Activated naive CD4-positive, alpha-beta T cell treated with anti-CD3 and anti-CD28 coated beads, Interleukin-2, amount 10 ng/mL, durations not matched to agents 7 days and 5 days (primary cell): ENCODE measurements at regions not wholly inside any gene's neighbourhood (a gene's known extent, or its start where the extent isn't known, plus 50 kb on each side); places are given as distances from the start of the nearest gene placed in this dataset.

Experiments
- CTCF ChIA-PET: fragments of 350-600 bp; sonication (Branson Sonifier 250); formaldehyde crosslinking; loops from one replicate; lab custom pipeline; 2021; ENCODE audit warnings: antibody characterized with exemption; lab: Charles Lee
- DNase-seq: peaks from one replicate; pipeline ENCODE4 v3.0.0-alpha.2; 2020
- H3K27ac Mint-ChIP-seq: one replicate; pipeline ENCODE4 v1.8.0; 2021; ENCODE audit warnings: mild to moderate bottlenecking, moderate library complexity, mixed read lengths
- H3K27me3 Mint-ChIP-seq: one replicate; pipeline ENCODE4 v1.8.0; 2021; ENCODE audit warnings: mild to moderate bottlenecking, mixed read lengths
- H3K36me3 Mint-ChIP-seq: one replicate; pipeline ENCODE4 v1.8.0; 2021; ENCODE audit warnings: mixed read lengths
- H3K4me1 Mint-ChIP-seq: one replicate; pipeline ENCODE4 v1.8.0; 2021; ENCODE audit warnings: mixed read lengths
- H3K4me3 Mint-ChIP-seq: one replicate; pipeline ENCODE4 v1.8.0; 2021; ENCODE audit warnings: mild to moderate bottlenecking, moderate library complexity, mixed read lengths
- H3K9me3 Mint-ChIP-seq: one replicate; pipeline ENCODE4 v1.8.0; 2021; ENCODE audit warnings: mixed read lengths

DNA sequence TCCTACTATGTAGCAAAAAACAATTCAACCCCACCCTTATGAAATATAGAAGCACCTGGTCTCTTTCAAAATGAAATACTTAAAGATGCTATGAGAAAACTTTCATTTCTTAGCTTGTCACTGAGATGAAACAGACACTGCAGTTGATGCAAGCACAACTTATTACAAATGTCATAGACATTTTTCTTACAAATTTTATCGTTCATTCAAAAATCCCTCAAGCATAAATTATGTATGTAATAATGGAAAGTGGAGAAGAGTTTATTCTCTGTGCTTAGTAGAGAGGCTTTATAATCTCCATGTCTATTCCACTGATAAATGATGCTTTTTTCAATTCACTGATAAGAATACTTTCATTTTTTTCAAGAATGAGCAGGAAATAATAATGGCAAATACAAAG, 1943.9 kb upstream of the IGFBP7 start:
- no peak overlapping the region for H3K27ac Mint-ChIP-seq
- peaks cover 8% of the 10 kb centered on the region for H3K9me3 Mint-ChIP-seq
- H3K4me3 Mint-ChIP-seq, result no peak overlapping the region
- H3K36me3 Mint-ChIP-seq, result no peaks in the 10 kb centered on the region
- no peaks in the 10 kb centered on the region for H3K4me1 Mint-ChIP-seq
- H3K27me3 Mint-ChIP-seq, result no peaks in the 10 kb centered on the region
- CTCF ChIA-PET, result no interaction called here
- no peak for DNase-seq

- H3K4me3 Mint-ChIP-seq, result no peak overlapping the region
- CTCF ChIA-PET, result no interaction called here
- no peaks in the 10 kb centered on the region for H3K27me3 Mint-ChIP-seq
Measured at GRCh38 chr4:59057804-59058203, 1947.6 kb upstream of the IGFBP7 start.

GRCh38 chr4:59058543-59058942, 1948.4 kb upstream of the IGFBP7 start:
- Mint-ChIP-seq H3K36me3 (no peaks in the 10 kb centered on the region), H3K27ac (no peak overlapping the region), H3K27me3 (no peaks in the 10 kb centered on the region), H3K4me1 (no peaks in the 10 kb centered on the region), H3K9me3 (peaks cover 5% of the 10 kb centered on the region), H3K4me3 (no peak overlapping the region)
- CTCF ChIA-PET, result no interaction called here
- DNase-seq, result no peak

More at GRCh38 chr4:59057804-59058203, 1947.6 kb upstream of the IGFBP7 start:
- DNase-seq, result no peak
- Mint-ChIP-seq H3K36me3 (no peaks in the 10 kb centered on the region), H3K27ac (no peak overlapping the region), H3K9me3 (peaks cover 4% of the 10 kb centered on the region), H3K4me1 (no peaks in the 10 kb centered on the region)

- Mint-ChIP-seq H3K9me3 (peaks cover 9% of the 10 kb centered on the region), H3K27ac (no peak overlapping the region), H3K4me1 (no peaks in the 10 kb centered on the region), H3K4me3 (no peak overlapping the region), H3K27me3 (no peaks in the 10 kb centered on the region), H3K36me3 (no peaks in the 10 kb centered on the region)
- CTCF ChIA-PET, result no interaction called here
- no peak for DNase-seq
Measured at GRCh38 chr4:59060002-59060846, 1950.0 kb upstream of the IGFBP7 start.

- H3K9me3 Mint-ChIP-seq, result peaks cover 13% of the 10 kb centered on the region
- H3K4me1 Mint-ChIP-seq, result no peaks in the 10 kb centered on the region
- CTCF ChIA-PET, result no interaction called here
- H3K36me3 Mint-ChIP-seq, result no peaks in the 10 kb centered on the region
- no peak overlapping the region for H3K4me3 Mint-ChIP-seq
- no peak overlapping the region for H3K27ac Mint-ChIP-seq
- no peaks in the 10 kb centered on the region for H3K27me3 Mint-ChIP-seq
- no peak for DNase-seq
Measured at GRCh38 chr4:59060895-59061294, 1950.7 kb upstream of the IGFBP7 start.

DNA sequence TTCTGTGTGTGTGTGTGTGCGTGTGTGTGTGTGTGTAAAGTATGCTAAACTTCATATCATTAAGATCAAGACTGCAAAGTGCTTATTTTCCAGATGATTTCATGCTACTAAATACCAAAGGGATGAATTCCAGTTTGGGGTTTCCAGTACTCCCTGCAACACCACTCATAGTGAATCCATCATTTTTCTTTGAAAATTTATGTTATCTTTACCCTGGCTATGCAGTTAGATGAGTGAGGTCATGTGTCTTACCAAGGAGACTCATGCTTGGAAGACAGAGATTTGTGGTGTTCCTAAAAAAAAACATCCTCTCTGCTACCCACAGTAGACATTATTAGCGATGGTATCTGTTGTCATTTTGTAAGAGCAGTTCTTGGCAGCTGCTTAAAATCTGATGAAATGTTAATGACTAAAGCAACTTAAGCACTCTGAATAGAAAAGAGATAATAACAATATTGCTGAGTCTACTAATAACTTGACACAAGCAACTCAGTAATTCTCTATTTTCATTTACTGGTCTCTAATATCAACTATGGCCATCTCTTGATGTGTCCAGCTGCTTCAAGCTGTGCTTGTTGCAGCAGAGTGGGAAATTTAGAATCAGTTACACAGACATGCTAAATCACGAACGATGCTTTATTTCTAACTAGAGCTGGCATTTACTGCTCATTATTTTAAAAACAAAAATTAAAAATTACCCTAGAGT, 1953.0 kb upstream of the IGFBP7 start:
- DNase-seq, result no peak
- H3K27me3 Mint-ChIP-seq, result no peaks in the 10 kb centered on the region
- no peak overlapping the region for H3K27ac Mint-ChIP-seq
- peaks cover 16% of the 10 kb centered on the region for H3K9me3 Mint-ChIP-seq
- H3K4me1 Mint-ChIP-seq, result no peaks in the 10 kb centered on the region
- CTCF ChIA-PET, result no interaction called here
- no peaks in the 10 kb centered on the region for H3K36me3 Mint-ChIP-seq
- no peak overlapping the region for H3K4me3 Mint-ChIP-seq

DNA sequence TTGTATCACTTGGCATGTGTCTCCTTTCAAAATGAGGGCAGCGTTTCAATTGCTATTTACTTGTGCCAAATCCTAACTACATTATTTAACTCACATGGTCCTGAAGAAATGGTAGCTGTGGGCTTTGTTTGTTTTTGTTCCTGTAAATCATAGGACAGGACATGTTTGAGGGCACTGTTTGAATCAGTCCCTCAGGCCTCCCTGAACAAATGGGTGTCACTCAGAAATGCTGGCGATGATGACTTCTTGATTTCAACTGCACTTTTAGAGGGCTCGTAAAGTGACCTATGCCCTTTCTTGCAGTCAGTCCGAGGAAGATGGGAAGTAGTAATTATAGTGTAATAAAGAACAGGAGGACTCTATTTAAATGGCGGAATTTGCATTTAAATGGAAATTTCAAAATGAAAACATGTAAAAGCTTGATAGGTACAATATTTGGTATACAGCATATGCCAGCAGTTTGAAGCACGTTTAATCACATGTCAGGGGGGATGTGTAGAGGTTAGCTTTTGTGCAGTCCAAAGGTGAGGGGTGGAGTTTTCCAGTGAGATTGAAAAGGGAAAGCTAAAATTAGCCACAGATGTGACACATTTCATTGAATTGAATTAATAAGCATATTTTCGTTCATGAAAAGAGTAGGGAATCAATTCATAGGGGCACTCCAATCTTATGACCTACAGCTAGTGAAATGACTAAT, 1958.7 kb upstream of the IGFBP7 start:
- Mint-ChIP-seq H3K27ac (no peak overlapping the region), H3K4me3 (no peak overlapping the region), H3K27me3 (no peaks in the 10 kb centered on the region), H3K36me3 (no peaks in the 10 kb centered on the region), H3K4me1 (no peaks in the 10 kb centered on the region), H3K9me3 (peaks cover 8% of the 10 kb centered on the region)
- no peak for DNase-seq
- CTCF ChIA-PET, result no interaction called here

GRCh38 chr4:59086410-59086809, 1976.2 kb upstream of the IGFBP7 start:
- DNase-seq, result no peak
- Mint-ChIP-seq H3K4me3 (no peak overlapping the region), H3K4me1 (no peaks in the 10 kb centered on the region), H3K27ac (no peak overlapping the region), H3K9me3 (no peaks in the 10 kb centered on the region), H3K27me3 (no peaks in the 10 kb centered on the region), H3K36me3 (no peaks in the 10 kb centered on the region)
- CTCF ChIA-PET, result no interaction called here

GRCh38 chr4:59091146-59092142, 1981.3 kb upstream of the IGFBP7 start:
- Mint-ChIP-seq H3K4me1 (no peaks in the 10 kb centered on the region), H3K36me3 (no peaks in the 10 kb centered on the region), H3K9me3 (peaks cover 2% of the 10 kb centered on the region), H3K27ac (no peak overlapping the region), H3K4me3 (no peak overlapping the region), H3K27me3 (no peaks in the 10 kb centered on the region)
- CTCF ChIA-PET, result no interaction called here
- no peak for DNase-seq

GRCh38 chr4:59094505-59094904, 1984.3 kb upstream of the IGFBP7 start:
- CTCF ChIA-PET, result no interaction called here
- no peak overlapping the region for H3K27ac Mint-ChIP-seq
- H3K27me3 Mint-ChIP-seq, result no peaks in the 10 kb centered on the region
- H3K9me3 Mint-ChIP-seq, result peaks cover 2% of the 10 kb centered on the region
- H3K4me1 Mint-ChIP-seq, result no peaks in the 10 kb centered on the region
- H3K4me3 Mint-ChIP-seq, result no peak overlapping the region
- DNase-seq, result no peak
- no peaks in the 10 kb centered on the region for H3K36me3 Mint-ChIP-seq

DNA sequence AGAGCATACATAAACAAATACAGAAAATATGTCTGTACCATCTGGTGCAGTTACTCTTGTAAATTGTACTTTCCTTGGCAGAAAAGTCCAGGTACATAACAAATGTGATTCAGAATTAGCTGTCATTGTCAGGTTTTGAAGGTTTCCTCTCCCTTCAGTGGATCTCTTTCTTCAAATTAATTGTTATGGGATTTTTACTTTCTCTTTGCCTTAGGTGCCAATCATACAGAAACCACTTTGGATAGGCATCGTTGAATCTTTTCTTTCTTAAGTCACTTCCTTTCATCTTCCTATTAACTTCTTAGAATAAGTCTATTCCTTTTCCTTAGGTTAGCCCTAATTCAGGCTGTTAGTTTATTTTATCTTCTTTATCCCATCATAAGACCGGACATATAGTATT, 1992.1 kb upstream of the IGFBP7 start:
- Mint-ChIP-seq H3K27me3 (no peaks in the 10 kb centered on the region), H3K27ac (no peak overlapping the region), H3K36me3 (no peaks in the 10 kb centered on the region), H3K4me1 (no peaks in the 10 kb centered on the region), H3K4me3 (no peak overlapping the region), H3K9me3 (peaks cover 2% of the 10 kb centered on the region)
- DNase-seq, result no peak
- CTCF ChIA-PET, result no interaction called here

GRCh38 chr4:59120287-59120814, 2010.2 kb upstream of the IGFBP7 start:
- H3K36me3 Mint-ChIP-seq, result no peaks in the 10 kb centered on the region
- no peak overlapping the region for H3K4me3 Mint-ChIP-seq
- H3K27ac Mint-ChIP-seq, result no peak overlapping the region
- H3K4me1 Mint-ChIP-seq, result no peaks in the 10 kb centered on the region
- H3K9me3 Mint-ChIP-seq, result no peaks in the 10 kb centered on the region
- no peak for DNase-seq
- no peaks in the 10 kb centered on the region for H3K27me3 Mint-ChIP-seq
- CTCF ChIA-PET, result no interaction called here

- Mint-ChIP-seq H3K4me1 (no peaks in the 10 kb centered on the region), H3K4me3 (no peak overlapping the region), H3K9me3 (peaks cover 4% of the 10 kb centered on the region), H3K27me3 (no peaks in the 10 kb centered on the region), H3K36me3 (no peaks in the 10 kb centered on the region), H3K27ac (no peak overlapping the region)
- CTCF ChIA-PET, result no interaction called here
- DNase-seq, result no peak
Measured at GRCh38 chr4:59122626-59123025, 2012.4 kb upstream of the IGFBP7 start.
